ENCODE measurements at regions not wholly inside any gene's neighbourhood (a gene's known extent, or its start where the extent isn't known, plus 50 kb on each side); places are given as distances from the start of the nearest gene placed in this dataset.
"Not testable (repeated sequence)": the region's sequence is repeated elsewhere in the genome, so short reads cannot be mapped to it uniquely, and the experiment has no call there.

DNA sequence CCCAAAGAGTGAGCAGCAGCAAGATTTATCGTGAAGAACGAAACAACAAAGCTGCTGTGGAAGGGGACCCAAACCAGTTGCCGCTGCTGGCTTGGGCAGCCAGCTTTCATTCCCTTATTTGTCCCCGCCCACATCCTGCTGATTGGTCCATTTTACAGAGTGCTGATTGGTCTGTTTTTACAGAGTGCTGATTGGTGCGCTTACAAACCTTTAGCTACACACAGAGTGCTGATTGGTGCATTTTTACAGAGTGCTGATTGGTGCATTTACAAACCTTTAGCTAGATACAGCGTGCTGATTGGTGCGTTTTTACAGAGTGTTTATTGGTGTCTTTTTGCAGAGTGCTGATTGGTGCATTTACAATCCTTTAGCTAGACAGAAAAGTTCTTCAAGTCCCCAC lies 304.2 kb downstream of the RWDD3 start:
- H3K4me3 ChIP-seq (ENCODE audit: extremely low read depth in 1 of 4, insufficient read depth in 2 of 4, low read depth in 3 of 4, low read length in 4 of 4); H3K23me2 ChIP-seq (ENCODE audit: low read depth, low read length); H2BK20ac ChIP-seq (ENCODE audit: low read length); DNase-seq (ENCODE audit: low read depth in 1 of 2, low spot score in 2 of 2); H3K9ac ChIP-seq (replicated peaks in 1 of 4; ENCODE audit: extremely low read depth in 1 of 4, low read depth in 3 of 4, low read length in 3 of 4); POLR2A ChIA-PET (ENCODE audit: partially characterized antibody); H3K36me3 ChIP-seq (ENCODE audit: control insufficient read depth in 2 of 4, insufficient read depth in 4 of 4, low read length in 3 of 4); H2BK12ac ChIP-seq (ENCODE audit: low read depth, low read length); H4K8ac ChIP-seq (ENCODE audit: extremely low read depth, insufficient read depth, low read length); H2AK5ac ChIP-seq (ENCODE audit: low read depth, low read length); H2BK5ac ChIP-seq (ENCODE audit: low read depth, low read length); H3K79me2 ChIP-seq (ENCODE audit: control insufficient read depth in 1 of 2, insufficient read depth in 2 of 2, low read length in 2 of 2); H4K5ac ChIP-seq (ENCODE audit: insufficient read length, low read depth, low read length); H2BK120ac ChIP-seq (replicated peaks; ENCODE audit: low read depth, low read length); H4K20me1 ChIP-seq (replicated peaks in 1 of 2; ENCODE audit: control insufficient read depth in 1 of 2, insufficient read depth in 2 of 2, low read length in 2 of 2); H3K4me1 ChIP-seq (replicated peaks in 1 of 4; ENCODE audit: control insufficient read depth in 3 of 4, insufficient read depth in 4 of 4, low read length in 3 of 4); H3K79me1 ChIP-seq (ENCODE audit: low read depth, low read length); H3K18ac ChIP-seq (ENCODE audit: extremely low read depth, low read length); CTCF ChIA-PET (ENCODE audit: partially characterized antibody); H3K23ac ChIP-seq (ENCODE audit: insufficient read length); H3K14ac ChIP-seq (ENCODE audit: insufficient read length); H3K4ac ChIP-seq (replicated peaks; ENCODE audit: insufficient read length, low read depth, low read length); H2BK15ac ChIP-seq (ENCODE audit: low read length); FAIRE-seq; H3K4me2 ChIP-seq (ENCODE audit: insufficient read depth in 1 of 2, low read depth in 2 of 2, low read length in 2 of 2); H3K9me3 ChIP-seq (ENCODE audit: insufficient read depth in 2 of 2, low read depth in 1 of 2, low read length in 1 of 2); H2AFZ ChIP-seq (ENCODE audit: low read length); H3K56ac ChIP-seq (replicated peaks; ENCODE audit: insufficient read length, low read depth, low read length); H4K91ac ChIP-seq (replicated peaks; ENCODE audit: insufficient read length, low read length); H3K27ac ChIP-seq (ENCODE audit: low read depth, low read length); H3K27me3 ChIP-seq (replicated peaks in 1 of 4; ENCODE audit: control insufficient read depth in 3 of 4, extremely low read depth in 1 of 4, insufficient read depth in 3 of 4, low read length in 3 of 4): not testable (repeated sequence)
- WGBS, 2 experiments (ENCODE audit: extremely low coverage in 1 of 2, insufficient coverage in 1 of 2, insufficient read length in 1 of 2, insufficient replicate concordance in 2 of 2, low coverage in 1 of 2, low lambda C conversion rate in 2 of 2, missing lambda C conversion rate in 1 of 2): 87% methylated on average over 7 of the region's 7 CpGs; no CpG with 5 or more reads in 1 of the 2 experiments

Measured in H1 (cell line).